ENCODE measurements at regions not wholly inside any gene's neighbourhood (a gene's known extent, or its start where the extent isn't known, plus 50 kb on each side); places are given as distances from the start of the nearest gene placed in this dataset.
"Not testable (repeated sequence)": the region's sequence is repeated elsewhere in the genome, so short reads cannot be mapped to it uniquely, and the experiment has no call there.

DNA sequence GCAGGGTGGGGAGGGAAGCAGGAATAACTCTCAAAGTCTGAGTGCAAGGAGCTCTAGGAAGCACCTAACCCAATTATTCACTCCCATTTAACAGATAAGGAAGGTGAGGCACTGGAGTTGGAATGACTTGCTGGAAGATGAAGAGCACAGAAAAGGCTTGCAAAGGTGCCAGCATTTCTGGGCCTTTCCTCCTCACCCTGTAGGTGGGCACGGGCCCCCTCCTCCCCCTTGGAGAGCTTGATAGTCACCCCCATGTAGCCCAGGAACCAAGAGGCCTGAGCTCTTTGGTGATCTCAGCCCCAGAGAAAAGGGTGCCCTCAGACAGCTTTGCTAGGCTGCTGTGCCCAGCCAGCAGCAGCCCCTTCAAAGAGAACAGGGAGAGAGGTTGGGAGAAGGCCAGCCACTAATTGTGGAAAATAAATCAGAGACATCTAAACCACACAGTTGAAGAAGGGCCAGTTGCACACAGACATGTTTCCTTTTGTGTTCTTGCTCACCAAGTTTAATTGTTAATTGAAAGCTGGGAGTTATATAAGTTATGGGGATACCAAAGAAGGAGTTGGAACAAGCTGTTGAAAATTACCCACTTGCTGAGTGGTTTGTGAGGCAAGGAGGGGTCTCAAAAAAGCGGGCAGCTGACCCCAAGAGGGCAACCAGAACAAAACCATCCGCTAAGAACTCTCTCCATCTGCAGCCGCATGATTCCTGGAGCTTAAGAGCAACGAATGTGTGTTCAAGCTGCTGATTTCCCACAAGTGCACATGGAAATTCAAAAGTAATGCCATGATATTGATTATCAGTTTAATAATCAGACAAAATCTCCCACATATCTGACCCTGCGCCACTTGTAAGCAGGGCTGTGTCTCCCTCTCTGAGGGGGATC, 77.0 kb downstream of the MRPL14 start:
- no peak for DNase-seq (ENCODE audit: low spot score)

DNA sequence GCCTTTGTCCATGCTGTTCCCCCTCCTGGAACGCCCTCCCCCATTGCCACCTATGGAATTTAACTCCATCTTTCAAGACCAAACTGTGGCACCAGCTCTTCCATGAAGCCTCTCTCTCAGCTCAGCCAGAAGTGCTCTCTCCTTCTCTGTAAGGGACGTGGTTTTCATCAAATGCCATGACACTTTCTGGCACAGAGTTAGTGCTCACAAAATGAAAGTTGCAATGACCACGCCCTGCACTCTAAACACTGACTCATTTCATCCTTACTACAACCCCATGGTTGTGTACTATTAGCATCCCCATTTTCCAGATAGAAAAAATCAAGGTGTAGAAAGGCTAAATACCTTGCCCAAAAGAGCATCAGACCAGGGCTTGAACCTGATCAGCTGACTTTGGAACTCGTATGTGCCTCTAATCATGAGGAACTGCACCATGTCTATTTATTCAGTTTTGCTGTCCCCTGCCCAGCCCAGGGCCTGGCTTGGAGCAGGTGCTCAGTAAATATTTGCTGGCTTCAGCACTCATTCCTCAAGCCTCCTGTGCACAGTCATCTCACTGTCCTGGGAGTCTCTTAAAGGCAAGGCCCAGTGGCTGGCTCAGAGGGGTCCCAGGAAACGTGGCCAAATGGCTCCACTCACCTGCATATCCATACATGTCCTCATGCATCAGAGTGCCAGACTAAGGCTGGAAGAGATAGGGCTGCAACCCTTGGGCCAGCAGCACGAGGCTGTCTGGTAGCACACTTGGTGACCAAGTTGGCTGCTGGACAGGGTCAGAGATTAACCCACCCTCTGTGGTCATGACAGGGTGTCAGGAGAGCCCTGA, 77.9 kb downstream of the MRPL14 start:
- no peak for DNase-seq (ENCODE audit: low spot score)

DNA sequence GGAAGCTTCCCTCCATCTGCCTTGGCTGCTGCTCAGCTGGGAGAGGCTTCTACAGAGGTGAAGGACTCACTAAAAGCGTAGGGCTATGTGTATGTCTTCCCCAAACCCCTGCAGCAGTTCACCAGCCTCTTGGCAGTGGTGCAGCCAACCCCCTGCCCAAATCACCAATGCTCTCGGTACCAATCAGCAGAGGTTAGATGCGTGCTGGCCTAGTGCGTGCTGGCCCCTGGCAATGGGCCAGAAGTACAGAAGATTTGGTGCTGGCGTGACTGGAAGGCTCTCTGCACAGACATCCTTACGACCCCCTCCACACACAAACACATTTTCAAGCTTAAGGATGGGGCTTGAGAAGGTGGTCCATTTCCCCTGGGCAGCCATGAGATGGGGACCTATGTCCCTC, 79.0 kb downstream of the MRPL14 start:
- DNase-seq (ENCODE audit: low spot score): no peak

DNA sequence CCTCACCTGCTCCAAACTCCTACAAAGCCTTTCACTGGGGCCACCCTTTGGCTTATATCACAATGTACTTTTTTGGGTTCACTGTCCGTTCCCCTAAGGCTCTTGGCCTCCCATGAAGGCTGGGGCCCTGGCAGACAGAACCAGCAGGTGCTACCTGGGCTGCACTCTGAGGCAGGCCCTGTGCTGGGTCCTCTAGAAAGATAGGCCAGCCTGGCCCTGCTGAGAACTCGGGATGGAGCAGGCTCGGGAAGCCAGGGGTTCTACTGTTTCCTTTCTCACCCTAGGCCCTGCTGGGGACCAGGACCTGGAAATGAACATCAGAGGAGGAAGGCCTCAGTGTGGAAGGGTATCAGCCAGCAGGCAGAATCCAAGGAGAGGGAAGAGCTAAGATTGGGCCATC, 79.5 kb downstream of the MRPL14 start:
- no peak for DNase-seq (ENCODE audit: low spot score)

DNA sequence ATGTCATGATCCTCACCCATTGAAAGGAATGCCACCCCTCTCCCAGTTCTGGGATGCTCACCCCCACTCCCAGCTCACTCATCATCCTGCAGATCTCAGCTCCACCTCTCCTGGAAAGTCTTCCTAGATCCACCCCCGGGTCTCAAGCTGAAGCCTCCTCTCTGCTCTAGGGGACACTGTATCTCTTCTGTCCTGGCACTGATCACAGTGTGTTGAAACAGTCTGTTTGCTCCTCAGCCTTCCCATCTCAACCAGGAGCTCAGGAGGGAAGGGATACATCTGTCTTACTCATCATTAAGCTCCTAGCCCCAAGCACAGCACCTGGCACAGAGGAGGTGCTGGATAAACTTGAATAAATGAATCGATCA, 80.1 kb downstream of the MRPL14 start:
- no peak for DNase-seq (ENCODE audit: low spot score)

DNA sequence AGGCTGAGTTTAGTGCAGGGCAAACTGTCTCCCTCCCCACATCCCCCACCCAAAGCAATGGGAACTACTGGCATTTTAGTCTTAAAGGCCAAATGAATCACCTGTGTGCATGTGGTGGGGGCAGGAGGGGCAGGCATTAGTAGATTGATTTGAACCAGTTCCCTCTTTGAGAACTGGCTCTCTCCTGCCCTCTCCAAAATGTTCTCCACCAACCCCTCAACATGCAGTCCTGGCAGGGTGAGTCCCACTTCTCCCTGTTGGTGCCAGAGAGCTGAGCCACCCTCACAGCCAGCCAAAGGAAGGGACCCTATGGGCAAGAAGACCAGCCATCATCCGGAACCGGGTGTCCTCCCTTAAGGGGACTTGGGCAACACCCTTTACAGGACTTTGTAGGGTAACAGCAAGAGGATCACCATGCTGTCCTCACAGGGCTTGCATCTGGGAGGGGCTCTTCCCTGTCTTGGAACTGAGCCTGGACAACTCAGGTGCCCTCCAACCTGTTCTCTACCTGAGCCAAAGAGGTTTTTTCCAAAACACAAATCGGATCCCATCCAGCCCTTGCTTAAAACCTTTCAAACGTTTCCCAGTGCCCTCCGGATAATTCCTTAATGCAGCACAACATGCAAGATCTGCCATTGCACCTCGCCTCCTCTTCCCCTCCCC, 80.6 kb downstream of the MRPL14 start:
- DNase-seq (ENCODE audit: low spot score): no peak

DNA sequence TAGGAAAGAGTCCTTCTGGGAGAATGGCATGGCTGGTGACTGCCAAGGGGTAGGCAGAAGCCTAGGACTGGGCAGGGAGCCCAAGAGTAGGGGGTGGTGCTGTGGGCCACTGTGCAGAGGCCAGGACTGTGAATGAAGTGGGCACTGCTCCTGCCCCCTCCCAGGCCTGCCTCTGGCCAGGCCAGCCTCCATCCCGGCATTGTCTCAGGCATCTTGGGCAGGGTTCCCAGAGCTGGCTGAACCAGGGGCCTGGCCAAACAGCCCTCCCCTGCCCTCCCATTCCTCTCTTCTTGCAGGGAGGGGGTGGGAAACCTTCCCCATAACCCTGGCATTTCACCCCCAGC, 81.6 kb downstream of the MRPL14 start:
- DNase-seq (ENCODE audit: low spot score): no peak

DNA sequence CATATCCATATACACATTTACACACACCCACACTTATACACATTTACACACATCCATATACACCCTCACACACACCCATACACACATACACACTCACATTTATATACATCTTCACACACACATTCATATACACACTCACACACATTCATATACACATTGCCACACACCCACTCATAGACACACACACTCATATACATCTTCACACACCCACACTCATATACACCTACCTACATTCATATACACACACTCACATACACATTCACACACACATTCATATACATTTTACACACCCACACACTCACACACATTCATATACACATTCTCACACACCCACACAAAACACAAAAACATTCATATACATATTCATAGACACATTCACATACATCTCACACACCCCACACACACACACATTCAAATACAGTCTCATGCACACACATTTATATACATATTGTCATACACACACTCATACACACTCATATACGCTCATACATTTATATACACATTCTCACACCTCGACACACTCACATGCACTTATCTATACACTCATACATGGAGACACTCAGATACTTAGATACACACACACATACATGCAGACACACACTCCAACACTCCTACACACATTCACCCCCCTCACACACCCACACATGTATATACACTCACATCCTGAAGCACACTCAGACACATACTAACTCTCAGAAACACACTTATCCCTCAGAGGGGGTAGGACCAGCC, 82.1 kb downstream of the MRPL14 start:
- DNase-seq (ENCODE audit: low spot score): no peak

DNA sequence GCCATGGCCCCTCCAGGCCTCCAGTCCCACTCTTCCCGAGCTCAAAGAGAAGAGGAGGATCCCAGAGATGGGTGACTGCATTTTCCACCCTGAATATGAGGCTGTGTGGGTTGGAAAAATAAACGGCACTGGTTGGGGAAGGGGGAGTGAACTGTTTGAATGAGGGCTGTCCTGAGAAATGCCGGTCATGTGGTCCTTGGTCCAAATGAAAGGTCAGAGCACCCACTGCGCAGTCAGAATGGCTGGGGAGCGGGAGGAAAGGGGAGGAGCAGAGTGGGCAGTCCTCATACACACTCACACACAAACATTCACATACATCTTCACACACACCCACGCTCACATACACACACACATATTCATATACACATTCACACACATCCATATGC, 83.1 kb downstream of the MRPL14 start:
- no peak for DNase-seq (ENCODE audit: low spot score)

DNA sequence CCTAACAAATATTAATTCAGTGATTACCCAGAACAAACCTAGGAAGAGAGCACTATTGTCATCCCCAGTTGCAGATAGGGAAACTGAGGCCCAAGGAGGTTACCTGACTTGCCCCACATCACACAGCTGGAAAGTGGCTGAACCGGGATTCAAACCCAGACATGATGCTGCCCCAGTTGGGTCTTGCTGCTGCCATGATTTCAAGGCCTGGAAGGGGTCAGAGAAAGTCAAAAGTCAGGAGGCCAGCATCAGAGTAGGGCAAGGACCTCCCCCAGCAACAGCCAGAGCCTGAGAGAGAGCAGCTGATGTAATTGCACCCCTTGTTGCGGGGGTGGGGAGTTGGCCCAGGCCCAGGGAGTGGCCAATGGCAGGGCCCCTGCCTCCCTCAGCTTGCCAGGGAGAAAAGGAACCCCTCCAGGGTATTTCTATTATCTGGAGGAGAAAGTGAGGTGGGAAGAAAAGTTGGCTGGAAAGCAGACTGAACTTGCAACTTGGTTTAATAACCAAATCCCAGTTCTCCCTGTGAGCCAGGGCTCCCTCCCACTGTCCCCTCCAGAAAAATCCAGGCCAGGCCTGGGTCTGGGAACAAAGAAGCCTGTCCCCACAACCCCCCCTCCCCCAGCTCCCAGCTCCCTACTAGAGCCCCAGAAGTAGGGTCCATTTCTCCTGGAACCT, 83.6 kb downstream of the MRPL14 start:
- no peak for DNase-seq (ENCODE audit: low spot score)

DNA sequence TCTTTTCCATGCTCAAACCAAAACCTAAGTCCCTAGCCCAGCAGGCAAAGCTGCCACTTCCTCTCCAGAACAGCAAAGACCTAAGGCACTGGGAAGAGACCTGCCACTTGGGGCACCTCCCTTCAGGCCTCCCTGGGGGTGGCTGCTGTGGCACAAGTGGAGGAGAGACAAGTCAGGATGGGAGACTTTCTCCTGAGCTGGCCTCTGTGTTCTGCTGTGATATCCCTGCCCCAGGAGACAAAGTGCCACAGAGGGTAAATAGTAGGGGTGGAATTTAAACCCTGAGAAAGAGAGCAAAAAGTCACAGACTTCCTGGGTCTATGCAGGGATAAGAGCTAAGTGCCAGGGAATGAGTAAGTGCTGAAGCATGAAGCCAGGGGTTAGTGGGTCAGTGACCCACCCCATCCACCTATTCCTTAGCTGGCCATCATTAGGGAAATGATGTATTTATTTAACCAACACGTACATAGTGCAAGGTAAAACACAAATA, 84.2 kb downstream of the MRPL14 start:
- no peak for DNase-seq (ENCODE audit: low spot score)

DNA sequence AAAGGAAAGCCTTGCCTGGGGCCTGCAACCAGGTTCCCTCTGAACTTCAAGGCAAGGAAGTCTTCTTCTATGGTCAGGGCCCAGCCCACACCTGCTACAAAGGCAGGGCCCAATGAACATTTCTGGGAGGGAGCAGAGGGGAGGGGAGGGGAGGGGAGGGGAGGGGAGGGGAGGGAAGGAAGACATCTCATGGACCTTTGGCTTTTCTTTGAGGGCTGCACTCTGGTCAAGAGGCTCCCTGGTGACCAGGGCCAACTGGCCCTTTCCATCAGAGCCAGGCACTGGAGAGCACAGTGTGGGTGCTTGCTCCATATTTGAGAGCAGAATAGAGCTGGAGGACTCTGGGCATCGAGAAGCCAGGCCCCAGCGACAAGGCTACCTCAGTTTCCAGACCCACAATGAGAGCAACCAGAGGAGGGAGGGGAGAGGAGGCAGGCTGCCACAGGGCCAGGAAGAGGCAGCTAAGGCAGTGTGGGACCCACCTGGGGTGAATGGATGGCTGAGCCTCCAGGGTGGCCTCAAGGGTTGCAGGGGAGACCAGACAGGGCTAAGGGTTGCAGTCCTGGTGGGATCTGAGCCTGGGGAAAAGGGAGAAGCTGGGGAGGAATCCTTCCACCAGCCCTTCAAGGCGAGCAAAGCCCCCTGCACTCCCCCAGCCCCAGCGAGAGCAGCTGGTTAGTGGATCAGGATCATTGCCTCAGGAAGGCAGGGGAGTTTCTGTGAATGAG, 84.8 kb downstream of the MRPL14 start:
- no peak for DNase-seq (ENCODE audit: low spot score)

DNA sequence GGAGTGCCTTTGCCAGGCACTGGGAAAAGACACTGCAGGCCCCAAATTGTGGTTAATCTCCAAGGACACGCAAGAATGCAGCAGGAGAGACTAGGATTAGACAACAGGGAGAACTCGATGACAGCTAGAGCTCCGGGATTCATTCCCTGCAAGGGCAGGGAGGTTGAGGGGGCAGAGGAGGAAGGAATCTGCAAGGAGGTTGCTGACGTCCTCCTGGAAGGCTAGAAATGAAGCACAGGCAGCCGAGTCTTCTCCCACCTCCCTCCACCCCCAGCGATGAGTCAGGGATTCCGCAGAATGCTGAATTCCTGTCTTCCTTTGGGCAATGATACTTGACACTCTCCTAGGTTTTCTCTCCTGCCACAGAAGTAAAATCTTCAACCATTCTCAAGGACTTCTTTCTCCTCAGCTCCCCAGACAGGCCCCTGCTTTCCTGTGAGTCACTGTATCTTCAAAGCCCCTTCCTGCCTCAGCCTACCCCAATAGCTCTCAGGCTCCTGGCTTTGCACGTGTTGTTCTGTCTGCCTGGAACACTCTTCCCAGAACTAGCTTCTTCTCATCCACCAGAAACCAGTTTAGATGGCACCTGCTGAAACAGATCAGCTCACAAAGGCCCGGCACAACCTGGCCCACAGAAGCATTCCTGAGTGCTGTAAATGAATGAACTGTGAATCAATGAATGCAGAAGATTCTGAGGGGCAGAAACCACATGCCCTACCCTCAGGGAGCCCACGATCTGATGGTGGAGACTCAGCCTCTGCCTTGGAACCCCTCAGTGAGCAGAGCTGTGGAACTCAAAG, 85.6 kb downstream of the MRPL14 start:
- no peak for DNase-seq (ENCODE audit: low spot score)

DNA sequence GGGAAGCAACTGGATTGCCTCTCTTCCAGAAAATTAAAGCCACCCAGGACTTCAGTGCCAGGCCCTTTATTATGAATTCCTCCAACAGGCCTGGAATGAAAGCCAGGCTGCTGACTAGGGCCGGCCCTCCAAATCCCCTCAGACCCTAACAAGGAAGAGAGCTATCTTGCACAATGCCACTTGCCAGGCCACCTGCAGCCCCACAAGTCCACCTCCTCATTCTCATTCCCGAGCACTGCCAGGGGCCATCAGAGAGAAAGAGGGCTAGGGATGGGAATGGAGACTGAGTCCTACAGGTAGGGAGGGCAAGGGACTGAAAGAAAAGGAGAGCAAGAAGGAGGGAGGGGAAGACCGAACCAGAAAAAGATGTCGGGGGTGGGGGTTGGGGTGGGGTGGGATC, 86.5 kb downstream of the MRPL14 start:
- DNase-seq (ENCODE audit: low spot score): no peak

DNA sequence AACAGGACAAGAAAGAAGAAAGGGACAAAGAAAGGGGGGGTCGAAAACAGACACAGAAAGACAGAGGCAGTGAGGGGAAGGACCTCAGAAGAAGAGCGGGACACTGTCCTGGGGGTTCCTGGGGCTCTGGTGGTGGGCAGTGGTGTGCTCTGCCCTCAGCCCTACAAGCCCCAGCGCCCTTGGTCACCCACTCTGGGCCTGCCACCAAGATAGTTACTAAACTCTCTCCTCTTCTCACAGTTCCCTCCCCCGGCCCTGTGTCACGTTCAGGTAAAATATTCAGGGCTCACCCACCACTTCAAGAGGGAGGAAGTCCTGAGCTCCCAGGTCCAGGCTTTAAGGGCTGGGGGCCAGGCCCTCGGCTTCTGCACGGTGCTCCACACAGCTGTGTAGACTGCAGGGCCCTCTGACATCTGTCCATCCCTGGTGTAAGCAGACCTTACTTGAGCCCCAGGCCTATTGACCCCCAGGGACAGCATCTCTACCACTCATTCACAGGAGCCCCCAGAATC, 87.4 kb downstream of the MRPL14 start:
- no peak for DNase-seq (ENCODE audit: low spot score)

DNA sequence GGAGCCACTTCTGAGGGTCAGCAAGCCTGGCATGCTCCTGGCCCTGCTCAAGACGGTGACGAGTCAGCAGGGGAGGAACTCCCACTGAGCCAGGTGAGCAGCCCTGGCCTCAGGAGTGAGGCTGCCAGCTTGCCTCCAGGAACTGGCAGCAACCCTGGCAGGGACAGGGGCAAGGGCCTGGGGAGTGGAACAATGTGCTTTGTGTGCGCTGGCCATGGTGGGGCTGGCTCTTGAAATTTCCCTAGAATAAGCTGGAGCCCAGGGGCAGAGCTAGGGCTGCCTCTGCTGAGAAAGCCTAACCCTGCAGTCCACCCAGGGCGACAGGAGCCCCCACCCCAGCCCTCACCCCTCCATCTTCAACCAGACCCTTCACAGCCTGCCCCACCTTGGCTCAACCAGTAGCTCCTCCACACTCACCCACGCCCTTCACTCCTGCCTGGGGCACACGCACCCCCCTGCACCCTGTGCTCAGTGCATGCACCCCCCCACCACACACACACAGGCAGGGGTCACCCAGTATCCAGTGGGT, 88.0 kb downstream of the MRPL14 start:
- DNase-seq (ENCODE audit: low spot score): no peak

DNA sequence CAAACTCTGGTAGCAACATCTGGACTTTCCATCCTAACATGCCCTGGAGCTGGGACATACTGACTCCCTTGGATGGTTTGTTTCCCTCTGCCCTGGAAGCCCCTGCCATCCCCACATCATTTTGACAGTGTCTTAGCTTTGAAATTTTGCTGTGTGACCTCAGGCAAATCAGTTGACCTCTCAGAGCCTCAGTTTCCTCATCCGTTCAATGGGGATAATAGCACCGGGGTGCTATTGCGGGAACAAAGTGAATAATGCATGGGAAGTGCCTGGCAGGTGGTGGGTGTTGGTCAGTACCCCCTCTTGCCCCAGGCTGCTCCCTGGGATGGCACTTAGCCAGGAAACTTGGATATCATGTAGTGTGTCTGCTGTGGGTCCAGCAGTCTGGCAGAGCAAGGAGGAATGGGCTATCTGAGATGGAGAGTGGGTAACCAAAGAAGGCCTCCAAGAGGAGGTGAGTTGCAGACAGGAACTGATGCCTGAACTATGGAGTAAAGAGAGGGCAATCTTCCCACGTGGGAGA, 88.6 kb downstream of the MRPL14 start:
- no peak for DNase-seq (ENCODE audit: low spot score)

DNA sequence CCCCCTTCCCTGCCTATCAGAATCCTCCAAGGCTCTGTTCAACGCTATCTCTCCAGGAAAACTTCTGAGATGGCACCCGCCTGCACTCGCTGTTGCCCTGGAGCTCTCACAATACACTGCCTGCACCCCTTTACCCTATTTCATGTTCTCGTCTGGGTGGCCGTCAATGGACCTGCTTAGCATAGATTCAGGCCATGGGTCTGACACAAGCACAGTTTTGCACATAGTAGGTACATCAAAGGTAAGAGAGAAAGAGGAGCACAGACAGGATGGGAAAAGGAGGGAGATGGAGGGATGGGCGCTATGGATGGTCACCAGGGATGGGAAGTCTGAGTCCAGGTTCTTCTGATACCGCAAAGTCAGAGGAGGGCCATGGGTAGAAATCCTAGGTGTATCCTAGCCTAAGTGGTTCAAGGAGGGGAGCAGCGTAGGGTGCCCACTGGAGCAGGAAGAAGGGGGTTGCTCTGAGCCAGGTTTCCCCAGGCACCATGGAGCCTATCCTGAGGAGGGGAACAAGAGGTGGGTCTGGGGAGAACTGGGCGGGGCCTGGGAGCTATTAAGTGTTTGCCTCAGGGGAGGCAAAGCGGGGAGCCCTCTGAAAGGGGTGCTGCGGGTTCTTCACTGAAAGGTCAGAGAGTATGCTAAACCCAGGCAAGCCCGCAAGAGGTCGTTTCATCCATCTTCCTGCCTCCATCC, 89.3 kb downstream of the MRPL14 start:
- no peak for DNase-seq (ENCODE audit: low spot score)

DNA sequence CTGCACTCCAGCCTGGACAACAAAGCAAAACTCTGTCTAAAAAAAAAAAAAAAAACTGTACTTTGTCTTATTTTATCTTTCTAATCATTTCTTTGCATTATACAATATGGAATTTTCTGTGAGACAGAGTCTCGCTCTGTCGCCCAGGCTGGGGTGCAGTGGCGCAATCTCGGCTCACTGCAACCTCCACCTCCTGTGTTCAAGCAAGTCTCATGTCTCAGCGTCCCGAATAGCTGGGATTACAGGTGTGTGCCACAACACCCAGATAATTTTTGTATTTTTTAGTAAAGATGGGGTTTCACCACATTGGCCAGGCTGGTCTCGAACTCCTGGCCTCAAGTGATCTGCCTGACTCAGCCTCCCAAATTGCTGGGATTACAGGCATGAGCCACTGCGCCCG, 90.0 kb downstream of the MRPL14 start:
- not testable (repeated sequence) for DNase-seq (ENCODE audit: low spot score)

Measured in hematopoietic multipotent progenitor cell treated with erythropoietin and hydrocortisone succinate and interleukin-3 and kit ligand, for 15 days (in vitro differentiated cells).